ENCODE measurements at regions not wholly inside any gene's neighbourhood (a gene's known extent, or its start where the extent isn't known, plus 50 kb on each side); places are given as distances from the start of the nearest gene placed in this dataset.

- H3K27ac ChIP-seq: no peak overlapping the region
- no peaks in the 10 kb centered on the region for H3K4me1 ChIP-seq
- DNase-seq: no peak
- no peaks in the 10 kb centered on the region for H3K36me3 ChIP-seq
- 50 to 73% methylated on average over 3 of the region's 3 CpGs for WGBS, 2 donors
- H3K9me3 ChIP-seq: no peaks in the 10 kb centered on the region
- no peak for TF ChIP-seq POLR2A (IDR thresholded peaks at IDR 0.05)
- TF ChIP-seq CTCF (IDR thresholded peaks at IDR 0.05): no peak
- intact Hi-C loops (cut with DNase I): no loop called here
- no peaks in the 10 kb centered on the region for H3K27me3 ChIP-seq
- no peak overlapping the region for H3K4me3 ChIP-seq
Measured at GRCh38 chr2:155839436-155839835, 493.1 kb downstream of the NR4A2 start.

- intact Hi-C loops (cut with DNase I): no loop called here
- DNase-seq: no peak
- Histone ChIP-seq H3K9me3 (no peaks in the 10 kb centered on the region), H3K27ac (no peak overlapping the region), H3K27me3 (no peaks in the 10 kb centered on the region), H3K4me1 (no peaks in the 10 kb centered on the region), H3K36me3 (no peaks in the 10 kb centered on the region), H3K4me3 (no peak overlapping the region)
- TF ChIP-seq POLR2A (IDR thresholded peaks at IDR 0.05) (no peak), CTCF (IDR thresholded peaks at IDR 0.05) (no peak)
- 83 to 86% methylated on average over 1 of the region's 1 CpG for WGBS, 2 donors
Measured at GRCh38 chr2:155836439-155836838, 496.1 kb downstream of the NR4A2 start.

- no peak for DNase-seq
- H3K4me1 ChIP-seq: no peaks in the 10 kb centered on the region
- H3K27me3 ChIP-seq: no peaks in the 10 kb centered on the region
- no peaks in the 10 kb centered on the region for H3K9me3 ChIP-seq
- H3K4me3 ChIP-seq: no peak overlapping the region
- intact Hi-C loops (cut with DNase I): no loop called here
- no peak overlapping the region for H3K27ac ChIP-seq
- no peaks in the 10 kb centered on the region for H3K36me3 ChIP-seq
- 46 to 54% methylated on average over 4 of the region's 4 CpGs for WGBS, 2 donors
- TF ChIP-seq CTCF (IDR thresholded peaks at IDR 0.05) (no peak), POLR2A (IDR thresholded peaks at IDR 0.05) (no peak)
Measured at GRCh38 chr2:155830817-155831579, 501.5 kb downstream of the NR4A2 start.

- WGBS, 2 donors: 74 to 89% methylated on average over 5 of the region's 5 CpGs
- no peak for DNase-seq
- Histone ChIP-seq H3K4me3 (no peak overlapping the region), H3K27ac (no peak overlapping the region), H3K36me3 (no peaks in the 10 kb centered on the region), H3K27me3 (no peaks in the 10 kb centered on the region), H3K4me1 (no peaks in the 10 kb centered on the region), H3K9me3 (no peaks in the 10 kb centered on the region)
- intact Hi-C loops (cut with DNase I): no loop called here
- TF ChIP-seq CTCF (IDR thresholded peaks at IDR 0.05): no peak
- TF ChIP-seq POLR2A (IDR thresholded peaks at IDR 0.05): no peak
Measured at GRCh38 chr2:155830351-155830750, 502.2 kb downstream of the NR4A2 start.

- H3K27ac ChIP-seq: no peak overlapping the region
- H3K9me3 ChIP-seq: no peaks in the 10 kb centered on the region
- no peaks in the 10 kb centered on the region for H3K36me3 ChIP-seq
- intact Hi-C loops (cut with DNase I): no loop called here
- no peaks in the 10 kb centered on the region for H3K27me3 ChIP-seq
- WGBS, 2 donors: 56 to 65% methylated on average over 2 of the region's 2 CpGs
- no peak for DNase-seq
- H3K4me3 ChIP-seq: no peak overlapping the region
- H3K4me1 ChIP-seq: no peaks in the 10 kb centered on the region
- TF ChIP-seq POLR2A (IDR thresholded peaks at IDR 0.05) (no peak), CTCF (IDR thresholded peaks at IDR 0.05) (no peak)
Measured at GRCh38 chr2:155825876-155826275, 506.6 kb downstream of the NR4A2 start.
